Nucleus accumbens (tissue), 56 donors: ENCODE measurements at regions not wholly inside any gene's neighbourhood (a gene's known extent, or its start where the extent isn't known, plus 50 kb on each side); places are given as distances from the start of the nearest gene placed in this dataset.

Source experiments
- DNase-seq, 56 donors: peaks; one replicate each; lab custom pipeline; 2025; lab: John Stamatoyannopoulos, UW

- no peak for DNase-seq
Measured at GRCh38 chr16:65675161-65675560, 553.3 kb upstream of the CDH11 start.

GRCh38 chr16:65672960-65673359 lies 551.1 kb upstream of the CDH11 start:
- DNase-seq: no peak

- DNase-seq: no peak
Measured at GRCh38 chr16:65671071-65671470, 549.2 kb upstream of the CDH11 start.

- no peak for DNase-seq
Measured at GRCh38 chr16:65668064-65668595, 546.3 kb upstream of the CDH11 start.

GRCh38 chr16:65667011-65667578 lies 545.2 kb upstream of the CDH11 start:
- no peak for DNase-seq

- no peak for DNase-seq
Measured at GRCh38 chr16:65666132-65666941, 544.5 kb upstream of the CDH11 start.

- DNase-seq: no peak
Measured at GRCh38 chr16:65665586-65665985, 543.7 kb upstream of the CDH11 start.

- no peak for DNase-seq
Measured at GRCh38 chr16:65663774-65664173, 541.9 kb upstream of the CDH11 start.

GRCh38 chr16:65662256-65662655 lies 540.4 kb upstream of the CDH11 start:
- no peak for DNase-seq

- DNase-seq: no peak
Measured at GRCh38 chr16:65661558-65661957, 539.7 kb upstream of the CDH11 start.

GRCh38 chr16:65660390-65660789 lies 538.5 kb upstream of the CDH11 start:
- no peak for DNase-seq

GRCh38 chr16:65659758-65660157 lies 537.9 kb upstream of the CDH11 start:
- DNase-seq: no peak

GRCh38 chr16:65658787-65659220 lies 536.9 kb upstream of the CDH11 start:
- DNase-seq: no peak

GRCh38 chr16:65658349-65658748 lies 536.5 kb upstream of the CDH11 start:
- no peak for DNase-seq

- no peak for DNase-seq
Measured at GRCh38 chr16:65657556-65657955, 535.7 kb upstream of the CDH11 start.

- DNase-seq: no peak
Measured at GRCh38 chr16:65657071-65657494, 535.2 kb upstream of the CDH11 start.

- DNase-seq: no peak
Measured at GRCh38 chr16:65655802-65656201, 533.9 kb upstream of the CDH11 start.

GRCh38 chr16:65648101-65648500 lies 526.2 kb upstream of the CDH11 start:
- no peak for DNase-seq

- DNase-seq: no peak
Measured at GRCh38 chr16:65644821-65645220, 523.0 kb upstream of the CDH11 start.

GRCh38 chr16:65641762-65642289 lies 520.0 kb upstream of the CDH11 start:
- no peak for DNase-seq

- DNase-seq: no peak
Measured at GRCh38 chr16:65641049-65641761, 519.3 kb upstream of the CDH11 start.
